ENCODE measurements at regions not wholly inside any gene's neighbourhood (a gene's known extent, or its start where the extent isn't known, plus 50 kb on each side); places are given as distances from the start of the nearest gene placed in this dataset.
"Not testable (repeated sequence)": the region's sequence is repeated elsewhere in the genome, so short reads cannot be mapped to it uniquely, and the experiment has no call there.

DNA sequence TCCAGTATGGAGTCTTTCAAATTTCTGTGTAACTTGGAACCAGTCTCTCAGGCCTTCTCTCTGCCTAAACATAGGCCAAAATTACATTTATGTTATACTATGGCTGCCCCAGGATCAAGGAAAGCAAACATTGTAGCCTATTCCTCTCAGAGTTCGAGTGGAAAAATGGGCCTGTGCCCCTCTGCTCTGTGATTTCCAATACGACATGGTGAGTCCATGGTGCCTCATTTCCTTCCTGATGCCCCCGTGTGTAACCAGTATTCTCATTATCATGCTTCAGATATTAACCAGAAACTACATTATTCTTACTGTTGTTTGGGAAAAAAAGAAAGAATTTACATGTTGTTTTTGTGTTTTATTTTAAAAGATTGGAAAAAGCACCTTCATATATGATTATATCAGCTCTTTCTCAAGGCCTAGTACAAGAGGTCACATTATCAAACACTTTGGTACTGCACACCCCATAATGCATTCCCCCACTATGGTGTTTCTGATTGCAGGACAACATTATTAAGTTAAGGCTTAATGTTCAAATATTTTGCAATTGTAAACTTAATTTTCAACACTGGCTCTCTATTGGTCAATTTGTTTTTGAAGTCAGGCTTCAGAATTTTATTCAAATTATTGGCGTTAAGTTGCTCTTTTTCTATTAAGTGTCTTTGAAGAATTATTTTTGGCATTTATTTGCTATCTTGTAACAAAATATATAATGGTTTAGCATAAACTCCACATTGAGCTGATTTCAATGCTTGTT is 151.8 kb upstream of the SLC27A6 start:
- DNase-seq, result no peak

DNA sequence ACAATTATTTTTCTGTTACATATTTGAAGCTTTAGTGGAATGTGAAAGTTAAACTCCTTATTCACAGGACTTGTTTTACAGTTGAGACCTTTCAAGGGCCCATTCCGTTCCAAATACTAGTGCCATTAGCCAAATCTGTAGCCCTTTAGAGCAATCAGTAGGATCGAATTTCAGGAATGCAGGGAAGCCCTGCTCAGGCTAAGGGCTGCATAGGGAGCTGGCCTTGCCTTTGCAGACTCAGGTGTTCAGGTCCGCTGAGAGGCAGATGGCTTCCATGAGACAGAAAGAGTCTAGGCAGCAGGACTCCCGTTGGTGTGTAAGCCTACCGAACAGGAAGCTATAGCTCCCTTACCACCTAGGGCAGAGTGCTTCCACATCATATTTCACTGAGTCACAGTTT is 150.1 kb upstream of the SLC27A6 start:
- no peak for DNase-seq

GRCh38 chr5:128825826-128826225 is 139.5 kb upstream of the SLC27A6 start:
- no peak for DNase-seq

- no peak for DNase-seq
Observed at GRCh38 chr5:128826275-128826674, 139.0 kb upstream of the SLC27A6 start.

DNA sequence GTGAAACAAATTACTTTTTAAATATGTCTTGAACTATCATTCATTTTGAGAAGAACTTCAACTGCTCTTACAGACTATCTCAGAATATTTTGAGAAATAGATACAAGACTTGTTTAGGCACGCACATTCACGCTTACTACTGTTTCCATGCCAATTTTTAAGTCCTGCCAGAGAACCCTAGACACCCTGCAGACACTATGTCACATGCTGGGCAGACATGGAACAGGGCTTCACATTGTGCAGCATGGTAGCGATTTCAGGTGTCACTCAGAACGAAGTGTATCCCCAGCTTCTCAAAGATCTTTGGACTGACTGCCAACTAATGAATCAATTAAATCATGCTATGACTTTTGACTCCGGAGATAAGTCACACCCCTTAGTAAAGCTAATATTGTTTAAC is 128.7 kb upstream of the SLC27A6 start:
- DNase-seq, result no peak

- no peak for DNase-seq
Observed at GRCh38 chr5:128838623-128839022, 126.7 kb upstream of the SLC27A6 start.

DNA sequence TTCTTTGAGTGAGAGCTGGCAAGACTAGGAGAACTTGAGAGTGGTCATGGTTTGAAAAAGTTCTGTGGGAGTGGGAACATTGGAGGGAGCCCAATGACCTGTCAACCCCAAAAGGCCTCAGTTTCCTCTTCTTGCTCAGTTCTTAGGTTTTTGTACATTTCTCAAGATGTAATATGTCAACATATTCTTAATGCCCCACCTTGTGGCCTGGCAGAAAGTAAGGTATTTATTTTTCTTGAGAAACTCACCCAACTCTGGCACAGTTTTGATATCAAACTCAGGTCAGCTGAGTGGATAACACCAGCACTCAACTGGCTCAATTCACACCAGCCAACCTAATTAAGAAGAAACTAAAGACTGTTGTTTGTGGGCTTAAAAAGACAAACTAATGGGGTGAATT is 123.0 kb upstream of the SLC27A6 start:
- no peak for DNase-seq

DNA sequence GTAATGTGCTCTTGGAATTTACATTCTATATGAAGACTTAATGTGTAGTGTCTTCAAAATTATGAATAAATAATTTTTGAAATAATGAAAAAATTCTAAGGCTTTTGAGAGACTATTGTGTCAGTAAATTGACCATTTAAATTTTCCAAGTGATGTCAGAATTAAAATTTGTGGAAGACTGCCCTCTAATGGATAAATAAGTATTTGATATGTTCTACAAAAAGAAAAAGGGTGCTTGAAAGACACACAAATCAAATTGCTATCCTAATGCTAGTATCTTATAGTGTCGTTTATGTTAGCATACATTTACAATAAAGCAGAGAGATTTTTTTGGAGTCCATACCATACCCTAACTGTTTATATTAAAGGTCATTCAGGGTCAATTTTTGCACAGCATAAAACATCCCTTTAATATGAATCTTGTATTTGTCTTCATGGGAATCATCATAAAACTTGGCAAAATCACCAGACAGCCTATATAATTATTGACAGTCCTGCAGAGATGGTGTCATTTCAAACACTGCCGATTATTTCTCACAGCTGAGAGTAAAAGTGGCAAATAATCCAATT is 120.8 kb upstream of the SLC27A6 start:
- no peak for DNase-seq

DNA sequence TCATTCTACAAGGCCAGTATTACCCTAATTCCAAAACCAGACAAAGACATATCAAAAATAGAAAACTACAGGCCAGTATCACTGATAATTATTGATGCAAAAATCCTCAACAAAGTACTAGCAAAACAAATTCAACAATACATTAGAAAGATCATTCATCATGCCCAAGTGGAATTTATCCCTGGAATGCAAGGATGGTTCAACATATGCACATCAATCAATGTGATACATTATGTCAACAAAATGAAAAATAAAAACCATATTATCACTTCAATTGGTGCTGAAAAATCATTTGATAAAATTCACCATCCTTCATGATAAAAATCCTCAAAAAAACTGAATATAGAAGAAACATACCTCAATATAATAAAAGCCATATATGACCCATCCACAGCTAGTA is 115.2 kb upstream of the SLC27A6 start:
- DNase-seq, result no peak

DNA sequence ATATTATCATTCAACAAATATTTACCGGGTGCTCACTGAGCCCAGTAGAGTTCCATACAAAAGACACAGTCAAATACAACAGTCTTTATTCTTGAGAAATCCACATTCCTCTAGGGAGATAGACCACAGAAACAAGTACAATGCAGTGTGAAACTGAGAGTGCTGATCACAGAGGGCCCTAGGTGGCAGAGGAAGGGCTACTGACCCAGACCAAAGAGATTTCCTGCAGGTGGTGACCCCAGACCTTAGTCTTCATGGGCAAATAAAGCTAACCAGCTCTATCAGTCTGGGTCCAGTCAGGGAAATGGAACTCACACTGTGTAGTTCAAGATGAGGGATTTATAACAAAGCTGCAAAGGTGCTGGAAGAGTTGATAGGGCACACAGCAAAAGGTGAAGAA is 110.4 kb upstream of the SLC27A6 start:
- no peak for DNase-seq

DNA sequence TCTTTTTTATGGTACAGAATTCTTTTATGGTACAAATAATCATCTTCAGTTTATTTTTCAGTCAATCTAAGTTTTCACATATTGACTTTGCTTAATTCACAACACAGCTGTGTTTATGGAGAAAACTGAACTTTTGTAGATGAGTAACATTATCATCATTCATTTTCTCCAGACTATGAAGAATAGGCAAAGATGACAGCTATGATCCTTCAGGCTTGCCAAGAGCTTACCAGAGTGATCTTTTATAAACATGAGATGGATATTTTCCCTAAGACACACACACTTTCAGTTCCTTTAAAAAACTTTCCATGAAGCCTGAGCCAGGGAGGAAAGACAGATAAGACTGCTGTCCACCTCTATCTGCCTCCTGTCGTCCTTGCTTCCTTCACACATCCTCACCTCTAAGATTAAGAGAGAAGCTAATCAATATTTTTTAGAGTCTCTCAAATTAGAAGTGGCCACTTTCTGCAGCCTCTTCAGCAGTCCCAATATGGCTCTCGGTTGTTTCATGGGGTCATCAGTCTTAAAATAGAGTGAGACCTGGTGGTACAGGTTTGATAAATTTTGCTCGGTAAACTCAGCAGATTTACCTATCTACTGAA is 108.1 kb upstream of the SLC27A6 start:
- DNase-seq, result no peak

GRCh38 chr5:128858995-128859394 is 106.3 kb upstream of the SLC27A6 start:
- DNase-seq, result no peak

DNA sequence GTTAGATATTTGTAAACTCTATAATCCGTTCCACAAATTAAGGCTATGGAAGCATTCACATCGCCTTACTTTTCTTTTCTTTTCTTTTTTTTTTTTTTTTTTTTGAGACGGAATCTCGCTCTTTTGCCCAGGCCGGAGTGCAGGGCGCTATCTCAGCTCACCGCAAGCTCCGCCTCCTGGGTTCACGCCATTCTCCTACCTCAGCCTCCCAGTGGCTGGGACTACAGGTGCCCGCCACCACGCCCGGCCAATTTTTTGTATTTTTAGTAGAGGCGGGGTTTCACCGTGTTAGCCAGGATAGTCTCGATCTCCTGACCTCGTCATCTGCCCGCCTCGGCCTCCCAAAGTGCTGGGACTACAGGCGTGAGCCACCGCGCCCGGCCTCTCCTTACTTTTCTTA is 104.1 kb upstream of the SLC27A6 start:
- DNase-seq, result not testable (repeated sequence)

DNA sequence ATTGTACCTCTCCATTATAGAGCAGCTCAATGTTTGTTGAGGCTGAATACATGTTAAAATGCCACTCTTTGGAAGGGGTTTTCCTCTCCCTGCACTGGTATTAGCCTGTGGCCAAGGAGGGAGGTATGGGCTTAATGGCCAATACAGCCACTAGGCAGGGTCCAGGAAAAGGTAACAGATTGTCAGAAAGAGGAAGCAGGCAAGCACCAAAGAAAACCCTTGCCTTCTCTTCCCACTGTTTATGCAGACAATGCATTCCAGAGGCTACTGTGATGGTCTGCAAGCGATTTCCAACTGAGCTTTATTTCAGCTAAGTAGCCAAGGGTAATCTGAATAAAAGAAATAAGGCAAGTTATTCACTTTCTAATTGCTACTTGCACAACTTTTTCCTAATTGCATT is 95.3 kb upstream of the SLC27A6 start:
- DNase-seq, result no peak

DNA sequence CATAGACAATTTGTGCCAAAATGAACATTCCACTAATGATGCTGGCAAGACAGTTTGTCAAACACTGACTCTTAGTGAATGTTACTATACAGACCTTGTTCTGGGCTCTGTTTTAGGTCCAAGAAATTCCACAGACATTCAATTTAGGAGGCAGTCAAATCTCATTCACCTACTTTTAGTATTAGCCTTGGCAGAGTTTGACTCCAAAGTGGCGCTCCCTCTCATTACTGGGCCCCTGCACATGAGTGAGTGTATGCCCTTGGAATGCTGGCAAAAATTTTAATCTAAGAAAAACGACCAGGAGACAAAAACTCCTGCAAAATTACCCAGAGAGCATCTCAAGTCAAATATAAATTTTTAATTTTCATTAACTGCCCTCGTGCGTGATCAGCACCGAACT is 94.9 kb upstream of the SLC27A6 start:
- no peak for DNase-seq

GRCh38 chr5:128870923-128871322 is 94.4 kb upstream of the SLC27A6 start:
- DNase-seq, result no peak

GRCh38 chr5:128876569-128877382 is 88.5 kb upstream of the SLC27A6 start:
- no peak for DNase-seq

GRCh38 chr5:128877476-128877875 is 87.8 kb upstream of the SLC27A6 start:
- DNase-seq, result no peak

DNA sequence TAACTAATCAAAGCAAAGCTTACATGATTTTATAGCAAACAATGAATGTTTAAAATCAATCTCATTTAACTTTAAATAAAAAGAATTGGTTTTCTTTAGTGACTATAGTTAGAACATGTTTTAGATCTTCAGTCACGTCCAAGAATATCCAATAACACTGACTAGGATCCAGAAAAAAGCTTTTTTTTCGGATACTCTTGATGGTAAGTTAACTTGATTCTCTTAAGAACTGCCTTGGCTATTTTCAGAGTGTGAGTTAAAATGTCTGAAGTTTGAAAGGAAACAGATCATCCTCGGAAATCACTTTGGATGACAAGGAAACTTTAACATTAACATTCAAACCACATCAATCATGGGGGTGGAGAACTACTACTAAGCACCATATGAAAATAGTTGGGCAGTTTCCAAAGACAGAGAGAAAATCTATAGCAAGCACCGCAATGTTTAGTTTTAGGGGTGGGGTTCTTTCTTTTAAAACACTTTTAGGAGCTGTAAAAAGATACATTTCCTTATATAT is 83.7 kb upstream of the SLC27A6 start:
- DNase-seq, result no peak

DNA sequence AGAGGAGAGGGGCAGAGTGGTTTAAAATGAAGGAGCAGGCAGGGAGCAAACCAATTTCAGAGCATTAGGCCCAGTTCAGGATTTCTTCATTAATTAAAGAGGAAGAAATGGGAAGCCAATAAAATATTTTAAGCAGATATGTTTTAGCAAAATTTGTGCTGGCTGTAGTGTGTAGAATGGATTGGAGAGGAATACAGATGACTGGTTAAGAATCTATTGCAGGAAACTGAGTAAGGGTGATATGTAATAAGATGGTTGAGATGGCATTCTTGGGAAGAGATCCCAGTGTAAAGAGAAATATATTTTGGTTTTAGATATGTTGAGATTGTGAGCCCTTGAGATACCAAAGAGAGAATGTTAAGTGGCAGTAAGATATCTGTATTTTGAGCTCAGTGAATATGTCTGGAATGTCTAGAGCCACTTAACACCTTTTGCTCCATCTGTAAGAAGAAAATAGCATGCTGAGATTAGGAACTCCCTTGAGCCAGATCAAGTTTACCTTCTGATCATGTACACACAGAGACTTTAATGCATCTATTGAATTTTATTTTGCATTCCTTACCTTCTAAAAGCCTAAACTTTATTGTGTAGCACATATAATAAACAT is 79.5 kb upstream of the SLC27A6 start:
- no peak for DNase-seq

DNA sequence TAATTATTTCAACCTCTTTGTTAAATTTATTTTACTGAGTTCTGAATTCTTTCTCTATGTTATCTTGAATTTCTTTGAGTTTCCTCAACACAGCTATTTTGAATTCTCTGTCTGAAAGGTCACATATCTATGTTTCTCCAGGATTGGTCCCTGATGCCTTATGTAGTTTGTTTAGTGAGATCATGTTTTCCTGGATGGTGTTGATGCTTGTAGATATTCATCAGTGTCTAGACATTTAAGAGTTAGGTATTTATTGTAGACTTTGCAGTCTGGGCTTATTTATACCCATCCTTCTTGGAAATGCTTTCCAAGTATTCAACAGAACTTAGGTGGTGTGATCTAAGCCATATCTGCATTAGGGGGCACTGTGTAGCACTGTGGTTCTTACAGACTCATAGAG is 70.2 kb upstream of the SLC27A6 start:
- no peak for DNase-seq

GRCh38 chr5:128896675-128897074 is 68.6 kb upstream of the SLC27A6 start:
- DNase-seq, result no peak

DNA sequence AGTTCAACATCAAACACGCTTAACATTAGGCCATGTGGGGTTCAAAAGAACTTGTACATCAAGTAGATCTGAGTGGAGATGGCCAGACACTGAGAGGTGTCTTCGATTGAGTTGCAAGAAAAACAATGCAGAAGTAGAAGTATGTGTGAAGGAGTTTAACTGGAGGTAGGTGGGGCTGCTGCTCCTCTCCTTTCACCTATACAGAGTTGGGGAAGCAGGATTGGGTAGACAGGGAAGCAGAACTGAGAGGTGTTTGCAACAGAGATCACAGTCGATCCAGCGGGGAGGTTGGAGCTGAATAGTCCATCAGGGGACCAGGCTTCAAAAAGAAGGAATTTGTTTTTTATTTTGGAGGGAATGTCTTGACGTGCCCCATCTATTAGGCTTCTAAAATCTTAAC is 61.7 kb upstream of the SLC27A6 start:
- DNase-seq, result no peak
